Caco-2 (cell line): ENCODE measurements at regions not wholly inside any gene's neighbourhood (a gene's known extent, or its start where the extent isn't known, plus 50 kb on each side); places are given as distances from the start of the nearest gene placed in this dataset.

Experiments used
- BruUV-seq: library from RNA; stranded (reverse); fragments of 400-500 nt; replicated peaks from 2 replicates; lab custom pipeline; 2021; lab: Mats Ljungman, UMichigan
- CTCF ChIA-PET: fragments of 300-600 bp; sonication (Branson Sonifier 250); formaldehyde crosslinking; loops from one replicate; lab custom pipeline; 2022; ENCODE audit warnings: antibody characterized with exemption; lab: Charles Lee
- POLR2A ChIA-PET: fragments of 300-600 bp; sonication (Branson Sonifier 250); formaldehyde crosslinking; loops from one replicate; lab custom pipeline; 2022; ENCODE audit warnings: antibody characterized with exemption; lab: Charles Lee
- DNase-seq, 2 experiments: peaks; one replicate each; pipeline versions ENCODE4 v3.0.0 to v3.0.0-alpha.2; 2020 to 2022
- H3K27me3 ChIP-seq: replicated peaks from 2 replicates; pipeline ENCODE4 v1.6.0; 2011; ENCODE audit warnings: low read length; ENCODE audit not compliant: control insufficient read depth, insufficient read depth
- H3K36me3 ChIP-seq: 2 replicates; pipeline ENCODE4 v1.5.1; 2011; ENCODE audit warnings: low read length; ENCODE audit not compliant: control insufficient read depth, insufficient read depth
- H3K4me1 ChIP-seq: fragments of 250-450 bp; sonication (Bioruptor Pico); 2 replicates; pipeline ENCODE4 v1.5.1; 2020; ENCODE audit warnings: mild to moderate bottlenecking
- H3K4me3 ChIP-seq: 2 replicates; pipeline ENCODE4 v1.5.1; 2011; ENCODE audit warnings: low read depth, mild to moderate bottlenecking, control low read depth, low read length
- H3K9me3 ChIP-seq: fragments of 250-450 bp; sonication (Bioruptor Pico); 2 replicates; pipeline ENCODE4 v1.5.1; 2020; ENCODE audit warnings: mild to moderate bottlenecking, moderate library complexity
- H3K27ac Mint-ChIP-seq: one replicate; pipeline ENCODE4 v1.8.0; 2022; ENCODE audit warnings: mixed read lengths; ENCODE audit not compliant: unreplicated experiment
- H3K27me3 Mint-ChIP-seq: one replicate; pipeline ENCODE4 v1.8.0; 2022; ENCODE audit warnings: mixed read lengths; ENCODE audit not compliant: insufficient read depth, unreplicated experiment
- H3K36me3 Mint-ChIP-seq: one replicate; pipeline ENCODE4 v1.8.0; 2022; ENCODE audit warnings: mild to moderate bottlenecking, mixed read lengths; ENCODE audit not compliant: insufficient read depth, unreplicated experiment
- H3K4me1 Mint-ChIP-seq: one replicate; pipeline ENCODE4 v1.8.0; 2022; ENCODE audit warnings: low read depth, mixed read lengths; ENCODE audit not compliant: unreplicated experiment
- H3K4me3 Mint-ChIP-seq: one replicate; pipeline ENCODE4 v1.8.0; 2022; ENCODE audit warnings: mild to moderate bottlenecking, moderate library complexity, mixed read lengths; ENCODE audit not compliant: unreplicated experiment
- H3K9me3 Mint-ChIP-seq: one replicate; pipeline ENCODE4 v1.8.0; 2022; ENCODE audit warnings: mixed read lengths; ENCODE audit not compliant: unreplicated experiment
- CTCF ChIP-seq, 2 experiments: fragments of 200-600 bp in 1 of 2; IDR thresholded peaks; 1 replicate in 1 of 2; 2 replicates in 1 of 2; pipeline versions ENCODE4 v1.5.1 to v1.8.0; 2011 to 2022; ENCODE audit warnings: antibody characterized with exemption in 1 of 2, control low read depth in 1 of 2, inconsistent platforms in 1 of 2, low read depth in 1 of 2, low read length in 1 of 2, mild to moderate bottlenecking in 1 of 2, moderate library complexity in 1 of 2; ENCODE audit not compliant: insufficient read depth in 1 of 2, severe bottlenecking in 1 of 2, unreplicated experiment in 1 of 2
- intact Hi-C: fragments of 100-400 bp; cut with micrococcal nuclease; formaldehyde crosslinking; loops from one replicate; pipeline ENCODE4 v1.10.0; 2022; ENCODE audit not compliant: unreplicated experiment

- no peak overlapping the region for H3K4me3 ChIP-seq
- intact Hi-C loops: no loop called here
- no peaks in the 10 kb centered on the region for H3K9me3 ChIP-seq
- ChIA-PET CTCF (no interaction called here), POLR2A (no interaction called here)
- BruUV-seq: no TSS peak
- Mint-ChIP-seq H3K27ac (no peak overlapping the region), H3K4me1 (peaks cover 6% of the 10 kb centered on the region), H3K4me3 (no peak overlapping the region), H3K9me3 (no peaks in the 10 kb centered on the region), H3K27me3 (peaks cover 9% of the 10 kb centered on the region), H3K36me3 (no peaks in the 10 kb centered on the region)
- no peaks in the 10 kb centered on the region for H3K4me1 ChIP-seq
- no peak for DNase-seq
- no peaks in the 10 kb centered on the region for H3K36me3 ChIP-seq
- H3K27me3 ChIP-seq: no peaks in the 10 kb centered on the region
- TF ChIP-seq CTCF (IDR thresholded peaks at IDR 0.05; ENCODE audit: insufficient read depth in 1 of 2, low read depth in 1 of 2, low read length in 1 of 2, severe bottlenecking in 1 of 2, unreplicated experiment in 1 of 2): no peak
Observed at GRCh38 chr5:14932902-14933469, 61.4 kb upstream of the ANKH start.

GRCh38 chr5:14930486-14930885 is 58.9 kb upstream of the ANKH start:
- no peak for TF ChIP-seq CTCF (IDR thresholded peaks at IDR 0.05; ENCODE audit: insufficient read depth in 1 of 2, low read depth in 1 of 2, low read length in 1 of 2, severe bottlenecking in 1 of 2, unreplicated experiment in 1 of 2)
- peaks cover 6% of the 10 kb centered on the region for H3K4me1 Mint-ChIP-seq
- ChIA-PET CTCF (interaction anchor here (0.7 kb wide), 1 partner anchor 124 kb away, joined by 3 read pairs; no protein-coding TSS in a partner anchor), POLR2A (no interaction called here)
- no peaks in the 10 kb centered on the region for H3K36me3 ChIP-seq
- intact Hi-C loops: no loop called here
- no peak overlapping the region for H3K4me3 ChIP-seq
- no peaks in the 10 kb centered on the region for H3K27me3 ChIP-seq
- peaks cover 2% of the 10 kb centered on the region for H3K27me3 Mint-ChIP-seq
- H3K27ac Mint-ChIP-seq: no peak overlapping the region
- H3K9me3 Mint-ChIP-seq: no peaks in the 10 kb centered on the region
- no peaks in the 10 kb centered on the region for H3K36me3 Mint-ChIP-seq
- no TSS peak for BruUV-seq
- H3K9me3 ChIP-seq: no peaks in the 10 kb centered on the region
- H3K4me3 Mint-ChIP-seq: no peak overlapping the region
- DNase-seq: no peak
- H3K4me1 ChIP-seq: no peaks in the 10 kb centered on the region

GRCh38 chr5:14929293-14930065 is 57.9 kb upstream of the ANKH start:
- H3K4me1 ChIP-seq: no peaks in the 10 kb centered on the region

More at GRCh38 chr5:14929293-14930065, 57.9 kb upstream of the ANKH start:
- H3K36me3 ChIP-seq: no peaks in the 10 kb centered on the region
- no peak overlapping the region for H3K4me3 ChIP-seq
- Mint-ChIP-seq H3K27me3 (peaks cover under 1% of the 10 kb centered on the region), H3K27ac (no peak overlapping the region), H3K4me3 (no peak overlapping the region), H3K4me1 (peaks cover 6% of the 10 kb centered on the region), H3K9me3 (no peaks in the 10 kb centered on the region), H3K36me3 (no peaks in the 10 kb centered on the region)
- no peak for TF ChIP-seq CTCF (IDR thresholded peaks at IDR 0.05; ENCODE audit: insufficient read depth in 1 of 2, low read depth in 1 of 2, low read length in 1 of 2, severe bottlenecking in 1 of 2, unreplicated experiment in 1 of 2)
- DNase-seq: no peak
- intact Hi-C loops: no loop called here
- no peaks in the 10 kb centered on the region for H3K9me3 ChIP-seq
- POLR2A ChIA-PET: no interaction called here
- CTCF ChIA-PET: no interaction called here
- no peaks in the 10 kb centered on the region for H3K27me3 ChIP-seq
- no TSS peak for BruUV-seq
